H1 (cell line): ENCODE measurements at regions not wholly inside any gene's neighbourhood (a gene's known extent, or its start where the extent isn't known, plus 50 kb on each side); places are given as distances from the start of the nearest gene placed in this dataset.

Experiments used
- CTCF ChIA-PET: fragments of 300-600 bp; sonication (Branson Sonifier 250); formaldehyde crosslinking; loops from one replicate; lab custom pipeline; 2021; ENCODE audit not compliant: partially characterized antibody; lab: Charles Lee
- POLR2A ChIA-PET: fragments of 300-600 bp; sonication (Branson Sonifier 250); formaldehyde crosslinking; loops from one replicate; lab custom pipeline; 2021; ENCODE audit warnings: inconsistent platforms; ENCODE audit not compliant: partially characterized antibody; lab: Charles Lee
- DNase-seq, 2 experiments: peaks; one replicate each; pipeline versions ENCODE4 v3.0.0 to v3.0.0-alpha.2; 2010 to 2022; ENCODE audit warnings: low spot score in 2 of 2, low read depth in 1 of 2, mixed read lengths in 1 of 2
- FAIRE-seq: peaks from 2 replicates; lab custom pipeline; 2011; peaks lifted over from hg19 to GRCh38; lab: Jason Lieb, UNC
- H2AFZ ChIP-seq: 2 replicates; pipeline ENCODE4 v1.8.1; 2012; ENCODE audit warnings: low read length, inconsistent platforms
- H2AK5ac ChIP-seq: 2 replicates; pipeline ENCODE4 v1.6.1; 2013; ENCODE audit warnings: low read depth, low read length
- H2BK120ac ChIP-seq: replicated peaks from 2 replicates; pipeline ENCODE3; 2013; ENCODE audit warnings: low read depth, low read length, inconsistent platforms
- H2BK12ac ChIP-seq: 2 replicates; pipeline ENCODE4 v1.6.1; 2013; ENCODE audit warnings: low read depth, low read length
- H2BK15ac ChIP-seq: 2 replicates; pipeline ENCODE4 v1.6.1; 2013; ENCODE audit warnings: low read length
- H2BK20ac ChIP-seq: 2 replicates; pipeline ENCODE4 v1.6.1; 2013; ENCODE audit warnings: low read length
- H2BK5ac ChIP-seq: 2 replicates; pipeline ENCODE4 v1.6.1; 2013; ENCODE audit warnings: low read depth, low read length
- H3K14ac ChIP-seq: 2 replicates; pipeline ENCODE4 v1.6.1; 2013; ENCODE audit warnings: inconsistent platforms; ENCODE audit not compliant: insufficient read length
- H3K18ac ChIP-seq: 2 replicates; pipeline ENCODE4 v1.6.1; 2013; ENCODE audit warnings: low read length; ENCODE audit errors: extremely low read depth
- H3K23ac ChIP-seq: 2 replicates; pipeline ENCODE4 v1.6.1; 2013; ENCODE audit warnings: inconsistent platforms; ENCODE audit not compliant: insufficient read length
- H3K23me2 ChIP-seq: 2 replicates; pipeline ENCODE4 v1.6.1; 2013; ENCODE audit warnings: low read depth, low read length
- H3K27ac ChIP-seq: 2 replicates; pipeline ENCODE4 v1.6.1; 2011; ENCODE audit warnings: low read depth, low read length, inconsistent platforms
- H3K27me3 ChIP-seq, 4 experiments: replicated peaks in 1 of 4; 1 replicate in 1 of 4; 2 replicates in 3 of 4; pipeline versions ENCODE4 v1.6.1 to v1.8.1; 2011 to 2013; ENCODE audit warnings: low read length in 3 of 4, mild to moderate bottlenecking in 3 of 4, inconsistent platforms in 2 of 4, mixed read lengths in 2 of 4, moderate library complexity in 1 of 4; ENCODE audit not compliant: control insufficient read depth in 3 of 4, insufficient read depth in 3 of 4; ENCODE audit errors: extremely low read depth in 1 of 4
- H3K36me3 ChIP-seq, 4 experiments: 2 replicates each; pipeline versions ENCODE4 v1.6.1 to v1.8.1; 2011 to 2013; ENCODE audit warnings: mild to moderate bottlenecking in 4 of 4, low read length in 3 of 4, moderate library complexity in 2 of 4, control low read depth in 1 of 4, inconsistent platforms in 1 of 4; ENCODE audit not compliant: insufficient read depth in 4 of 4, control insufficient read depth in 2 of 4
- H3K4ac ChIP-seq: replicated peaks from 2 replicates; pipeline ENCODE3; 2013; ENCODE audit warnings: low read length, low read depth, mixed read lengths, inconsistent platforms; ENCODE audit not compliant: insufficient read length
- H3K4me1 ChIP-seq, 4 experiments: replicated peaks in 1 of 4; 1 replicate in 1 of 4; 2 replicates in 3 of 4; pipeline versions ENCODE4 v1.6.1 to v1.8.1; 2011 to 2013; ENCODE audit warnings: low read length in 3 of 4, inconsistent platforms in 2 of 4, mixed read lengths in 1 of 4; ENCODE audit not compliant: insufficient read depth in 4 of 4, control insufficient read depth in 3 of 4
- H3K4me2 ChIP-seq, 2 experiments: 2 replicates each; pipeline versions ENCODE4 v1.6.1 to v1.8.1; 2011 to 2013; ENCODE audit warnings: low read depth in 2 of 2, low read length in 2 of 2, control low read depth in 1 of 2, inconsistent platforms in 1 of 2, mild to moderate bottlenecking in 1 of 2; ENCODE audit not compliant: insufficient read depth in 1 of 2
- H3K4me3 ChIP-seq, 4 experiments: fragments of 200-600, 300-600 bp in 1 of 4; sonication (generic), shearing (Covaris generic), sonication (Bioruptor Twin) in 1 of 4; 2 replicates each; pipeline versions ENCODE4 v1.5.1 to v1.8.1; 2011 to 2016; ENCODE audit warnings: low read length in 4 of 4, low read depth in 3 of 4, control low read depth in 2 of 4, inconsistent platforms in 2 of 4, mild to moderate bottlenecking in 2 of 4, mixed read lengths in 1 of 4, moderate library complexity in 1 of 4; ENCODE audit not compliant: insufficient read depth in 2 of 4; ENCODE audit errors: extremely low read depth in 1 of 4
- H3K56ac ChIP-seq: replicated peaks from 2 replicates; pipeline ENCODE3; 2013; ENCODE audit warnings: low read depth, mild to moderate bottlenecking, mixed read lengths, low read length, inconsistent platforms; ENCODE audit not compliant: insufficient read length
- H3K79me1 ChIP-seq: 2 replicates; pipeline ENCODE4 v1.6.1; 2013; ENCODE audit warnings: low read depth, low read length, control low read depth
- H3K79me2 ChIP-seq, 2 experiments: 2 replicates each; pipeline versions ENCODE4 v1.6.1 to v1.8.1; 2012 to 2013; ENCODE audit warnings: low read length in 2 of 2, mild to moderate bottlenecking in 2 of 2, inconsistent platforms in 1 of 2; ENCODE audit not compliant: insufficient read depth in 2 of 2, control insufficient read depth in 1 of 2
- H3K9ac ChIP-seq, 4 experiments: replicated peaks in 1 of 4; 1 replicate in 1 of 4; 2 replicates in 3 of 4; pipeline versions ENCODE4 v1.6.1 to v1.8.1; 2011 to 2013; ENCODE audit warnings: low read depth in 3 of 4, low read length in 3 of 4, control low read depth in 2 of 4, mild to moderate bottlenecking in 2 of 4, moderate library complexity in 2 of 4, inconsistent platforms in 1 of 4; ENCODE audit errors: extremely low read depth in 1 of 4
- H3K9me3 ChIP-seq, 2 experiments: 2 replicates each; pipeline versions ENCODE4 v1.6.1 to v1.8.1; 2012 to 2013; ENCODE audit warnings: mild to moderate bottlenecking in 2 of 2, moderate library complexity in 2 of 2, control low read depth in 1 of 2, inconsistent platforms in 1 of 2, low read depth in 1 of 2, low read length in 1 of 2, mixed read lengths in 1 of 2; ENCODE audit not compliant: insufficient read depth in 2 of 2
- H4K20me1 ChIP-seq, 2 experiments: replicated peaks in 1 of 2; 2 replicates each; pipeline versions ENCODE3 to v1.8.1; 2011 to 2013; ENCODE audit warnings: inconsistent platforms in 2 of 2, low read length in 2 of 2, mild to moderate bottlenecking in 1 of 2; ENCODE audit not compliant: insufficient read depth in 2 of 2, control insufficient read depth in 1 of 2
- H4K5ac ChIP-seq: 2 replicates; pipeline ENCODE4 v1.6.1; 2013; ENCODE audit warnings: low read length, low read depth, mixed read lengths, inconsistent platforms; ENCODE audit not compliant: insufficient read length
- H4K8ac ChIP-seq: 2 replicates; pipeline ENCODE4 v1.8.0; 2013; ENCODE audit warnings: mild to moderate bottlenecking, moderate library complexity, low read length, inconsistent platforms; ENCODE audit not compliant: insufficient read depth; ENCODE audit errors: extremely low read depth
- H4K91ac ChIP-seq: replicated peaks from 2 replicates; pipeline ENCODE3; 2013; ENCODE audit warnings: low read length, mixed read lengths, inconsistent platforms; ENCODE audit not compliant: insufficient read length
- CHD1 ChIP-seq: IDR thresholded peaks from 2 replicates; pipeline ENCODE4 v1.6.1; 2012; ENCODE audit warnings: low read depth, low read length, improper control_type of control experiment
- EZH2 ChIP-seq: fragments of 200-600 bp; sonication (generic); IDR thresholded peaks from 2 replicates; pipeline ENCODE4 v1.7.1; 2012; ENCODE audit warnings: low read depth, mild to moderate bottlenecking, moderate library complexity, low read length, inconsistent platforms; ENCODE audit not compliant: severe bottlenecking
- JUN ChIP-seq: IDR thresholded peaks from 2 replicates; pipeline ENCODE4 v1.6.1; 2011; ENCODE audit warnings: low read depth, mild to moderate bottlenecking, improper control_type of control experiment, low read length
- POLR2AphosphoS5 ChIP-seq: IDR thresholded peaks from 2 replicates; pipeline ENCODE4 v1.6.1; 2011; ENCODE audit warnings: low read depth, low read length
- RAD21 ChIP-seq, 2 experiments: IDR thresholded peaks in 1 of 2; conservative IDR thresholded peaks in 1 of 2; 2 replicates each; pipeline ENCODE4 v1.6.1; 2011; ENCODE audit warnings: low read depth in 2 of 2, low read length in 2 of 2, improper control_type of control experiment in 1 of 2, inconsistent platforms in 1 of 2, mild to moderate bottlenecking in 1 of 2, moderate library complexity in 1 of 2
- SUZ12 ChIP-seq: fragments of 200-600 bp; sonication (generic); IDR thresholded peaks from 2 replicates; pipeline ENCODE4 v1.6.1; 2012; ENCODE audit warnings: mild to moderate bottlenecking, inconsistent platforms, low read length, moderate library complexity, mixed read lengths
- TAF1 ChIP-seq: IDR thresholded peaks from 2 replicates; pipeline ENCODE4 v1.6.1; 2011; ENCODE audit warnings: mild to moderate bottlenecking, low read depth, low read length
- TAF7 ChIP-seq: optimal IDR thresholded peaks from 2 replicates; pipeline ENCODE3; 2011; ENCODE audit warnings: low read depth, mild to moderate bottlenecking, inconsistent platforms, low read length, moderate library complexity, borderline replicate concordance
- TBP ChIP-seq: IDR thresholded peaks from 2 replicates; pipeline ENCODE4 v1.6.1; 2011; ENCODE audit warnings: low read depth, low read length, improper control_type of control experiment
- TCF12 ChIP-seq: IDR thresholded peaks from 2 replicates; pipeline ENCODE4 v1.6.1; 2011; ENCODE audit warnings: low read depth, mild to moderate bottlenecking, low read length
- WGBS, 2 experiments: shearing (Covaris generic) in 1 of 2; methylation state at CpG; one replicate each; pipeline versions ENCODE4 v1.1.6 to v1.1.7; 2013 to 2015; ENCODE audit warnings: low lambda C conversion rate in 2 of 2, mixed read lengths in 2 of 2, inconsistent platforms in 1 of 2, low coverage in 1 of 2, missing lambda C conversion rate in 1 of 2; ENCODE audit not compliant: insufficient replicate concordance in 2 of 2, insufficient coverage in 1 of 2, insufficient read length in 1 of 2; ENCODE audit errors: extremely low coverage in 1 of 2, missing lambda C conversion rate in 1 of 2; 5-methylcytosine and 5-hydroxymethylcytosine counted together
- TF ChIP-seq, protein P1 (sequence below), 3 experiments: IDR thresholded peaks; 1 replicate in 2 of 3; 2 replicates in 1 of 3; pipeline versions ENCODE4 v1.5.1 to v1.6.1; 2011; ENCODE audit warnings: low read length in 3 of 3, mild to moderate bottlenecking in 3 of 3, inconsistent platforms in 2 of 3, low read depth in 1 of 3, moderate library complexity in 1 of 3; ENCODE audit not compliant: insufficient read depth in 1 of 3; ENCODE audit errors: control extremely low read depth in 1 of 3

DNA sequence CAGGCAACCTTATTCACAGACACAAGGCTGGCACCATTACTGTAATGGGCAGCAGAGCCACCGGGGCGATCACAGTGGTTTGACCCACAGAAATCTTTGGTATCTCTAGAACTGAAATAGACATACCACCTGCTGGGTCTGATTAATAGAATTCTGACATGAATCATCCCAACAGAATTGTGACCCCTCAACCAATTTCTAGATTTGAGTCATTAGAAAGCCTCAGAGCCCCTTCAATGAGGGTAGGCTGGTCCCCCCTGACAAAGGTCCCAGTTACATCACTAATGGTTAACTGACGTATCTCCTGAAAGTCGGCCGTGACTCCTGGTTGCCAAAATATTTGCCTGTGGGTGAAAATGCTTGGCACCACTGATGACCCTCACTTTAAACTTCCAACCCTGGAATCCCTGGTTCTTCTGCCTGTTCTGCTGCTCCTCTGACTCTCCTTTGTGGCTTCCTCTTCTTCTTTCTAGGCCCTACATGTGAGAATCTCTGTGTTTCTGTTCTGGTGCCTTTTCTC lies 124.9 kb upstream of the ARID1B start:
- POLR2A ChIA-PET, result no interaction called here
- H2BK5ac ChIP-seq, result no peak overlapping the region
- H3K79me2 ChIP-seq, result no peaks in the 10 kb centered on the region
- H2AFZ ChIP-seq, result no peak overlapping the region
- H2BK20ac ChIP-seq, result no peak overlapping the region
- H3K4me3 ChIP-seq, result no peak overlapping the region
- H2BK120ac ChIP-seq, result no peak overlapping the region
- H3K56ac ChIP-seq, result no peak overlapping the region
- no peak overlapping the region for H3K4ac ChIP-seq
- H3K36me3 ChIP-seq, result no peaks in the 10 kb centered on the region
- H2BK12ac ChIP-seq, result no peak overlapping the region
- peaks cover 0 to 12% (median 9%) of the 10 kb centered on the region in 4 experiments; a peak in 5 of 7 replicates for H3K4me1 ChIP-seq
- no peak overlapping the region for H4K5ac ChIP-seq
- no peak for DNase-seq
- no peak overlapping the region for H4K91ac ChIP-seq
- peaks cover 0 to 8% of the 10 kb centered on the region in 2 experiments; a peak in 2 of 4 replicates for H3K9me3 ChIP-seq
- H3K14ac ChIP-seq, result no peak overlapping the region
- 93% methylated on average over 5 of the region's 5 CpGs; no CpG with 5 or more reads in 1 of the 2 experiments for WGBS, 2 experiments
- H3K27ac ChIP-seq, result no peak overlapping the region
- no peak for FAIRE-seq
- CTCF ChIA-PET, result no interaction called here
- no peak overlapping the region for H3K23ac ChIP-seq
- no peak overlapping the region for H2AK5ac ChIP-seq
- no peak overlapping the region for H3K4me2 ChIP-seq
- peaks cover 3% of the 10 kb centered on the region; the same call in 1 of the 2 replicates for H3K23me2 ChIP-seq
- H4K8ac ChIP-seq, result no peak overlapping the region; the same call in 1 of the 2 replicates
- no peak overlapping the region for H2BK15ac ChIP-seq
- H3K79me1 ChIP-seq, result no peaks in the 10 kb centered on the region
- H3K18ac ChIP-seq, result no peak overlapping the region
- H4K20me1 ChIP-seq, result no peaks in the 10 kb centered on the region
- no peaks in the 10 kb centered on the region for H3K27me3 ChIP-seq
- no peak overlapping the region for H3K9ac ChIP-seq
- TF ChIP-seq JUN (no peak), TCF12 (no peak), CHD1 (no peak), TAF1 (no peak), EZH2 (no peak), RAD21 (IDR thresholded peaks at IDR 0.05 in 1 of 2, conservative IDR thresholded peaks at IDR 0.05 in 1 of 2; ENCODE audit: low read depth in 2 of 2, low read length in 2 of 2) (no peak), TAF7 (no peak), TBP (no peak), SUZ12 (no peak), POLR2AphosphoS5 (no peak)
- TF ChIP-seq, protein P1, sequence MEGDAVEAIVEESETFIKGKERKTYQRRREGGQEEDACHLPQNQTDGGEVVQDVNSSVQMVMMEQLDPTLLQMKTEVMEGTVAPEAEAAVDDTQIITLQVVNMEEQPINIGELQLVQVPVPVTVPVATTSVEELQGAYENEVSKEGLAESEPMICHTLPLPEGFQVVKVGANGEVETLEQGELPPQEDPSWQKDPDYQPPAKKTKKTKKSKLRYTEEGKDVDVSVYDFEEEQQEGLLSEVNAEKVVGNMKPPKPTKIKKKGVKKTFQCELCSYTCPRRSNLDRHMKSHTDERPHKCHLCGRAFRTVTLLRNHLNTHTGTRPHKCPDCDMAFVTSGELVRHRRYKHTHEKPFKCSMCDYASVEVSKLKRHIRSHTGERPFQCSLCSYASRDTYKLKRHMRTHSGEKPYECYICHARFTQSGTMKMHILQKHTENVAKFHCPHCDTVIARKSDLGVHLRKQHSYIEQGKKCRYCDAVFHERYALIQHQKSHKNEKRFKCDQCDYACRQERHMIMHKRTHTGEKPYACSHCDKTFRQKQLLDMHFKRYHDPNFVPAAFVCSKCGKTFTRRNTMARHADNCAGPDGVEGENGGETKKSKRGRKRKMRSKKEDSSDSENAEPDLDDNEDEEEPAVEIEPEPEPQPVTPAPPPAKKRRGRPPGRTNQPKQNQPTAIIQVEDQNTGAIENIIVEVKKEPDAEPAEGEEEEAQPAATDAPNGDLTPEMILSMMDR (IDR thresholded peaks at IDR 0.05; ENCODE audit: control extremely low read depth in 1 of 3, insufficient read depth in 1 of 3, low read depth in 1 of 3, low read length in 3 of 3), result no peak
